Fibroblast of mammary gland (primary cell): ENCODE measurements at regions not wholly inside any gene's neighbourhood (a gene's known extent, or its start where the extent isn't known, plus 50 kb on each side); places are given as distances from the start of the nearest gene placed in this dataset.

ENCODE experiments used
- DNase-seq: peaks from one replicate; pipeline ENCODE4 v3.0.0-alpha.2; 2010; ENCODE audit warnings: low read depth
- H3K4me3 ChIP-seq: 2 replicates; pipeline ENCODE4 v1.5.1; 2011; ENCODE audit warnings: low read depth, mild to moderate bottlenecking, low read length, moderate library complexity; ENCODE audit not compliant: control insufficient read depth
- CTCF ChIP-seq: conservative IDR thresholded peaks from 2 replicates; pipeline ENCODE4 v1.5.1; 2011; ENCODE audit warnings: low read depth, low read length, inconsistent platforms; ENCODE audit not compliant: control insufficient read depth, insufficient read depth

DNA sequence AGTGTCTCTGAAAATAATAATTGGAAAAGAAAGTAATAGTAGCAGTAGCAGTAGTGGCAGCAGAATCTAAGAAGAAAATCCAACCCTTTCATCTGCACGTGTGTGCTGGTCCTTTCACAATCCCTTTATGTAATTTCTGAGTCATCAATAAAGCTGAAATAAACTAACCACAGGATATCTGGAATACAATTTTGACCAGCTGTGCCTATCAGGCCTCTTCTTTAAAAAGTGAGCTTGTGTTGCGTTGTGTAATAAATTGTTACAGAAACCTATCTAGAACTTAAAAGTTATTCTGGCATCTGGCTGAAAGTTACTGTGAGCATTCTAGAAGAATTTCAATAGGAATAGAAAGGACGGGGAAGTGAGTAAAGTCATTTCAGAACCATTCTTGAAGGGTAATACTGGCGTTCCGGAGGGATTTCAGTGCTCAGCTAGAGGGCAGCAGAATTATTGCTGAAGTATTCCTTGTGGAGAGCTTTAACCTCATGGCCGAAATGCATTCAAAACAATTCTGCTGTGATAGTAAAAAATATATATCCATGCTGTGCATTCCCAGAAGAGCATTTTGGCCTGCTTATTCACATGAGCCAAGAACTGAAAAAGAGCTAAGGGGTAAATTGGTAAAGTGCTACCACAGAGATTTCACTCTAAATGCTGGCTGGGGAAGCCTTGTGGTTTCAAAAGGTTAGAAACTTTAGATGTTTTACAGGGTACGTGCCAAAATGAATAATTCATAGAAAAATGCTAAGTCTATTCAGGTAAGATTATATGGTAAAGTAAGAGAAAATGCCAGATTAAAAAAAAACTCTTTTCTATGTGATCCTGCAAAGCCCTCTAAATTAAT lies 260.6 kb downstream of the NKX6-1 start:
- peak; percentile 16 for TF ChIP-seq CTCF

DNA sequence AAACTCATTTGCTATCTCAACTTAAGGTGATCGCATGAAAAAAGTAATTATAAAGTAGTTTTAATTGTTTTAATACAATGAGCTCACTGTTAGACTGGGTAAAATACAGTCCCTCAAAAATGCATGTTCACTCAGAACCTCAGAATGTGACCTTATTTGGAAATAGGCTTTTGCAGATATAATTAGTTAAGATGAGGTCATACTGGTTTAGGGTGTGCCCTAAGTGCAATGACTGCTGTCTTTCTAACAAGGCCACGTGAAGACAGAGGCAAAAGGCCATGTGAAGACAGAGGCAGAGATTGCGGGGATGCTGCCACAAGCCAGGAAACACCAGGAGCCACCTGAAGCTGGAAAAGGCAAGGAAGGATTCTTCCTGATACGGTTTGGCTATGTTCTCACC lies 262.1 kb downstream of the NKX6-1 start:
- peak; percentile 51 for DNase-seq
- TF ChIP-seq CTCF = no peak
- H3K4me3 ChIP-seq = no peak overlapping the region

More for the DNA sequence above, 260.6 kb downstream of the NKX6-1 start:
- DNase-seq = peak; percentile 82
- no peak overlapping the region for H3K4me3 ChIP-seq

GRCh38 chr4:84235126-84235944 lies 263.8 kb downstream of the NKX6-1 start:
- no peak for DNase-seq
- no peak for TF ChIP-seq CTCF
- H3K4me3 ChIP-seq = no peak overlapping the region

DNA sequence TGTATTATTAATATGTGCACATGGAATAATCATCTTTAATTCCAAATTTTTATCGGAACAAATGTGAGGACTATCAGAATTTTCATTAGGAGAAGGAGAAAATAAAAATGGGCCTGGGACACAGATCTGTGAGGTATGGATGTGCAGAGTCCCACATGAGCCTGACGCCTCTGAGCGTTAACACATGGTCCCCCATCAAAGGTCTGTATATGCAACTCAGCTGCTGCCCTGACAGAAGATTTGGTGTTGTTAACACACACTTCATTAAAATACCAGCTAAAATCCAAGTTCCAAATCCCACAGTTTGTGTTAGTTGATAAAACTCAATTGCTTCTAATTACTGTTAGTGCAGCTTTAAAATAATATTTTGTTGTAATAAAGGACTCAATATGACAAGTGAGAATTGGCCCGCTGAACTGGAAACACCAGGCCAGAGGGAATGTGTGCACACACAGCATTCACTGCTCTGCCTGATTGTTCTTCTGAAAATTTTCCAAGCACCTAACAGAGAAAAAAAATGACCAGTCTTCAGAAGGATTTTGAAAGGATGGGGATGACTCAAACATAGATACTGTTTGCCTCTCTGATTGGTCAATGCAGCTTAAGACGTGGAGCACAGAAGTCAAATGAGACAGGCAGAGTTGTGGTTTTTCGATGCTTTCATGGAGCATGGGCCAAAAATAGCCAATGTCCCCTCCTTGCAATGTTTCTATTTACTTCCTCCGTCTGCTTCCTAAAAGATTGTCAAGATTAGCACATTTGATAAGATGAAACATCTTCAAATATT lies 266.6 kb downstream of the NKX6-1 start:
- peak; percentile 20 for DNase-seq
- H3K4me3 ChIP-seq = no peak overlapping the region
- TF ChIP-seq CTCF = no peak

- no peak overlapping the region for H3K4me3 ChIP-seq
- no peak for DNase-seq
- TF ChIP-seq CTCF = no peak
Observed at GRCh38 chr4:84231539-84232055, 267.5 kb downstream of the NKX6-1 start.

DNA sequence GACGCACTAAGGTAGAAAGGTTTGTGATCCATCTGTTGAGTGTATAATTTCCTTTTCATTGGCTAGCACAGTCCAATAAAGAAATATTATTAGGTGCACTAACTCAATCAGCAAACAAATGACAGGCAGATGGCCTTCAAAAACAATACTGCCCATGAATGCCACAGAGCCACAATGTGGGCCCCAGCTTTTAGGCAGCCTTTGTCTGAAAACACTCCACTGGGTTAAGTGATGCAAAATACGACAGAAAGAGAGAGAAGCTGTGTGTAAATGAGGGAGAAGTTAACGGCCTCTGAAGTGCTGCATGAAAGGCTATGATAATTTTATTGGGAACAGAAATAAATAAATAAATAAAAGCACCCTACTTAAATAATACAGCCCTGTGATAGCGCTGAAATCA lies 274.6 kb downstream of the NKX6-1 start:
- no peak for DNase-seq
- no peak for TF ChIP-seq CTCF
- H3K4me3 ChIP-seq = no peak overlapping the region
